Kidney glomerular epithelial cell (primary cell): ENCODE measurements at regions not wholly inside any gene's neighbourhood (a gene's known extent, or its start where the extent isn't known, plus 50 kb on each side); places are given as distances from the start of the nearest gene placed in this dataset.

ENCODE experiments used
- DNase-seq: peaks from one replicate; lab custom pipeline; 2025; lab: John Stamatoyannopoulos, UW

GRCh38 chr14:80379035-80379434 lies 167.7 kb upstream of the DIO2 start:
- DNase-seq: no peak

DNA sequence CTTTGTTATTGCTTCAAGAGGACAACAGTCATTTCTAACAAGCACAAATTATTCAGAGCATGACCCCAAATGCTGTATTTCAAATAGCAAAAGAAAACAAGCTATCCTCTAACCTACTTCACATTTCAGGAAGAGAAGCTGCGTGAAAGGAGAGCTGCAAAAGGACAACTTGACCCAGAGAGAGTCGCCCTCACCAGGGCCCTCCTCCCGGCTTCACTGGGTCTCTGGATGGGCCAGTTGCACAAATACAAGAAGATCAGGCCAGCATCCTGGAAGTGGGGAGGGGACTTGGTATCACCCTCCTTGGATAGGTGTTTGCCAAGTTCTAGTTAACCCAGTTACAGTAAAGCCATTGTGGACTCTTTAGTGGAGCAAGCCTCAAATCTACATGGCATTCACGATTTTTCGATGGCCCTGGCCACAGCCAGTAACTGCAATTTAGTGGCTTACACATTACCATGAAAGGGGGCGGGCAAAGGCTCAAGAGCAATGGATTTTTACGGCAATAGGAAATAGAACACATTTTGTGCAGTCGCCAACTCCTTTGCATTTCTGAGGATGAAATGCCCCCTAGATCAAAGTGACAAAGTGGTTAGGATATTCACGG lies 166.9 kb upstream of the DIO2 start:
- no peak for DNase-seq

DNA sequence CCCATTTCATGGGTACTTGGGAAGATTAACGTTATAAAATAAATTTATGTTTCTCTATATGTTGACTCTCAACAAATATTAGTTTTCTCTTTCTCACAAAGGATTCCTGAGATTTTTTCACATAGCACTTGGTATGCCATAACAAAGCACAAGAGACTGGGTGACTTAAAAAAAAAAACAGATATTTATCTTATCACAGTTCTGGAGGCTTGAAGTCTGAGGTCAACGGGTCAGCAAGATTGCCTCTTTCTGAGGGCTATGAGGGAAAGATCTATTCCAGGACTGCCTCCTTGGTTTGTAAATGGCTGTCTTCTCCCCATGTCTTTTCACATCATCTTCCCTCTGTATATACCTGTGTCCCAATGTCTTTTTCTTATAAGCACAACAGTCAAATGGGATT lies 153.5 kb upstream of the DIO2 start:
- DNase-seq: no peak

DNA sequence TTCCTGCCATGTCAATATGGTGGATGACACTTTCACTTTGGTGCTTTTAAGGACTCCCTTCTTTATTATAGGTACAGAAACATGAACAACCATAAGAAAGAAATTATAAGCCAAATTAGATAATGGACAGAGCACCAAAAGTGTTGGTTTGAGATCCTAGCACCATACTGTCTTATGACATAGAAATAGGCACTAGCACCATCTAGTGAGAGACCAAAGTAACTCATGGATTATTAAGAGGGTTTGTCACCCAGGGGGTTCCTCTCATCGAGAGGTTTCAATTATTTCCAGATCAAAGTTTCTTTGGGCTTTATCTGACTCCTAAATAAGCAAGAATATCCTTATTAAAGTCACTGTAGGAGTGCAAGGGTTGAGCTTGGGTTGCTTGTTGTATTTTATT lies 153.0 kb upstream of the DIO2 start:
- no peak for DNase-seq

DNA sequence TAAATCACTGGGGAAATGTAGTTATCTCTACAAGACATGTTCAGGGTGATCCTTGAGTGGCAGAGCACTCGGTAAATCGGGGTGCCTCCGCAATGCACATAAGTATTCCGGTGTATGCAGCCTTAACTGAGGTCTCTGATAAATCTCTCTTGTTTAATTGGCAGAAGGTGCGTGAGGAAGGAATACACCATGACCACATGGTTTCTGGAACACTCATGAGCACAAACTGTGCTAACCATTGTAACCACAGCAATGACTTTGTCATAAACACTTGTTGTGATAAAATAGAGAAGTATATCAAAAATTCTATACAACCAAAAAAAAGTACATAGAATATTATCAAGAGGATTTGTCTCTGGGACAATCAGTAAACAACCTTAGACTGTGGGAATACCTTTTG lies 146.8 kb upstream of the DIO2 start:
- DNase-seq: no peak

- no peak for DNase-seq
Observed at GRCh38 chr14:80356413-80356812, 145.1 kb upstream of the DIO2 start.

GRCh38 chr14:80354860-80355581 lies 143.7 kb upstream of the DIO2 start:
- DNase-seq: no peak

DNA sequence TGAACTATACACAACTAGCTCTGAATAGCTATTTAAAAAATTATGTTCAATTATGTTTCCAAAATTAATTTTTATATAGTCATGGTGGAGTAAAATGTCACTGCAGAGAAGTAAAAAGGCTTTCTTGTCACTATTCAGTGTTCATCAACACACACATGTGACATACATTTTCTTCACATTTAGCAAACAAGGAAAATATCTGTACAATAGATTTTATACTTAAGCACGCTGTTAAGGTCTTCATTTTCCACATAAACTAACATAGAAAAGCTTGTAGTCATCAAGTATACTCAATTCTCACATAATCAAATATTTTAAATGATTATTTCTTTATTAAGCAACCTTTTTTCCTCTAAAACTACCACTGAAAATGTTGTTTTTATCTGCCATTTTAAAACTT lies 141.2 kb upstream of the DIO2 start:
- DNase-seq: no peak

DNA sequence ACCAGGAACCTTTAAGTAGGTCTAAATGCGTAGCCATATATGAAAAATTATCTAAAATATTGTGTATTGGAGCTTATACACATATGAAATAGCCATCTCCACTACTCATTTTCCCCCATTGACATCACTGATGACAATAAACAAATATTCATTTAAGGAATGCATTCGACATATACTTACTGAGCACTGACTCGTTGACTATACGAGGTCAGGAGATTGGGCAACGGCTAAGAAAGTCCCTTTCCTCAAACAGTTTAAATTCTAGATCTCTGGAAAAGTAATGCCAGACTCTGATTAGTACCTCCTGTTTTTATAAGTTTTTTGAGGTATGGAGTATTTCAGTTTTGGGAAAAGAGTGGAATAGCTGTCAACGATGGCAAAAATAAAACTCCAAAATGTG lies 139.4 kb upstream of the DIO2 start:
- DNase-seq: no peak

DNA sequence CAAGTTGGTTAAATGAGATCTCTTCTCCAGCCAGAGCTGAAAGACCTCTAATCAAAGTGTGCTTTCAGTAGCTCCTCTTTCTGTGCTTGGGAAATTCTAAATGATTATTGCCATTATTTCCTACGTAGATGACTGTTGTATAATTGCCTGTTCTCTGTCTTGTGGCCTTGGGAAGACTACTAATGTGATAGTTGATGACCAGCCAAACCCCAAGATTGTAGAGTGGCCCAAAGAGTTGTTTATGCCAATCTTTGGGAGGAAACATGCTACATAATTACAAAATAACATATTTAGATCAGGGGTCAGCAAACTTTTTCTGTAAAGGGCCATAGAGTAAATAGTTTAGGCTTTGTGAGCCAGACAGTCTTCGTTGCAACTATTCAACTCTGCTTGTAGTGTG lies 135.1 kb upstream of the DIO2 start:
- no peak for DNase-seq

DNA sequence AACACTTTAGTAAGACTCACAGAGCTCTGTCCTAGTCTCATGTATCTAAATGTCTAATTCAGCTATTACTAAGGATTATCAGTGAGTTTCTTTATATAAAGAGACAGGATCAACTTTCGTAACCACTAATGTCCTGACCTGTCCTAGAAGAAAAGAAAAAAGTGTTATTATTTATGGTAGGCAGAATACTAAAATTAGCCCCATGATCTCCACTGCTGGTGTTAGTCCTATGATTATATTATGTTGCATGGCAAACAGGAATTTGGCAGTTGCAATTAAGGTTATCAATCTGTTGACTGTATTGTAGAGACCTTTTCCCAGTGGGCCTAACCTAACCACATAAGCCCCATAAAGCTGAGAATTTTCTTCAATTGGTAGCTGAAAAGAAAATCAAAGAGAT lies 132.9 kb upstream of the DIO2 start:
- DNase-seq: no peak

DNA sequence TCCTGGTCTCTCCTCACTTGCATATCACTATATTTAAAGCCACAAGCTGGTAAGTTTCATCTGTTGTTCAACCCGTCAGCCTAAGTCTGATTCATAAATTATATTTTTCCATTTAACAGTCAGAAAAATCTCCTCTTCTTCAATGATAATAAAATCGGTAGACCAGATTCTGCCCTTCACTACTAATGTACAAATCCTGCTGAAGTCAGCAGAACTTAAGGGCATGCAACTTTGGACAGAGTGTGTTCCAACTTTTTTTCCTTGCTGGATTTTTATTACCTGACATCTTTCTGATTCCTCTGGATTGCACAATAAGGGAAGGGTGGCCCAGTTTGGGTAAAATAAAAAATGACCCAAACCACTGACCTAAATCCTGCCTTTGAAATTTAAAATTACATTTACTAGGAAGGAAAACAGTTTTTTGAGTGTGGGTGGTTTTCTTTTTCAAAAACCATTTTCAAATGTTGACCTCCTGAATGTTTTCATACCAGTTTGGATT lies 125.4 kb upstream of the DIO2 start:
- no peak for DNase-seq

GRCh38 chr14:80325688-80326087 lies 114.4 kb upstream of the DIO2 start:
- DNase-seq: no peak

- DNase-seq: no peak
Observed at GRCh38 chr14:80325112-80325511, 113.8 kb upstream of the DIO2 start.

DNA sequence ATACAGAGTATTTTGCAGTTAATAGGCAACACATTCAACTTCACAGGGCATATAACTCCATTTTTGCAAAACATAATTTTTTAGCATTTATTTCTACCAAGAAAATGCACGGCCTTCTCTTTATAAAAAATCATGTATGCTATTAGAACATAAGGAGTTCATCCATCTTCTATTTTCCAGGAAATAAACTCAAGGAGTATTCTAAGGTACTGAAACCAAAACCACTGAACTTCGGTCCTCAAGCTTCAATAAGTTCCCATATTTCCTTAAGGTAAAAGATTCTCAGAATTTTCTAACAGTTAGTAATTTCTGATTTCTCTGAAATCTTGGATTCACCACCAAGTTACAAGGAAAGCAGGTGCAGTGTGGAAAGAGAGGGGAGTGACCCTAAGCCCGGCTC lies 113.3 kb upstream of the DIO2 start:
- no peak for DNase-seq

DNA sequence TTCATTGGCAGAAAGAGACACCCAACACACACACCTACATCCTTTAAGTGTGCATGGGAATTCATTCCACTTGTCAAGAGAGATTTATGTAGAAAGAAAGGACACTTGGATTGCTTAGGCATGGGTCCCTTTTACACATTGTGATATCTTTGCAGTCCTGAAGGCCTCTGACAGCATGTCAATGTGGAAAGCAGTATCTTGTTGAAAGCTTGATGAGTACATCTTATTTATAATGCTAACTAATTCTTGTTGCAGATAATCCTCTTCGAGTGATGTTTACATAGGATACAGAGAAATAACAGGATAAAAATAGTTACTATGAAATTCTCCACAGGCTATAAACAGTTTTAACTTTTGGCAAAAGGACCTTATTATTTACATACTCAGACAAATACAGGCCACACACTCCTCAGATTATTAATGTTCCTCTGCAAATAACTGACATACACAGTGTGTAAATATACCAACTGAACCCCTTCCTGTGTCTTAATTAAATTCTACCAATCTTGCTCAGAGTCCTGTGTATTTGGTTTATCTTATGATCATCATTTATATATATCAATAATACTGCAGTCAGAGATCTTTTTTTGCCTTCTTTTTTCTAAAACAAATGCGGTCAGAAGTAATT lies 111.8 kb upstream of the DIO2 start:
- DNase-seq: no peak

DNA sequence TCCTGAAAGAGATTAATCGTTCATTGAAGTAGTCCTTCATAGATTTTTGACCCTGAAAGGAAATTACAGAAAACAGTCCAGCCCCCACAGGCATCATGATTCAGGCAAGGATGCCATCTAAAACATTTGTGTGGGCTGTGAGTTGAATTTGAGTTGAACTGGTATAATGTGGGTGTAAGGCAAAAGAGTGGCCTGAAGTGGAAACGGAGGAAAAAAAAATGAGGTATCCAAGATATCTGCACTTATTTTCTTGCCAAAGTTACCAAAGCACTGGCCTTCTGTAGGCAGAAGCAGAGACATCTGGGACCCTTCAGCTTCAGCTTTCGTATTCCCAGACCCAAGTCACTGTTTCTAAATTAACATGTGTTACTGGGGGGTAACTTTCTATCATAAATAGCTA lies 105.1 kb upstream of the DIO2 start:
- no peak for DNase-seq

DNA sequence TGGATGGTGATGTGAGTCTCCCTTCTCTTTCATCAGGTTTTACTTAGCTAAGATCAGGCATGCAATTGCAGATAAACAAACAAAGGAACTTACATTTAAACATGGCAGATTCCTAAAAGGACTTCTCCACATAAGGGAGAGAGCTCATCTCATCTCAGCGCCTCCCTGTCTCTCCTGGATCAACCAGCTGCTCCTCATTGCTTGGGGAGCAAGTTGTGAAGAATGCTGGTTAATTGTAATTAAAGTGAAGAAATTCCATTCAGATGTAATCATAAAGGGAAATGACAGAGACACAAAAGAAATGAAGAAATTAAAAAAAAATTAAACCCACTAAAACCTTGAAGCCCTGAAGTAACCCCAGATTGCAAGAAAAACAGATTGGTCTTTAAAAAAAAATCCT lies 104.4 kb upstream of the DIO2 start:
- DNase-seq: peak; percentile 12

DNA sequence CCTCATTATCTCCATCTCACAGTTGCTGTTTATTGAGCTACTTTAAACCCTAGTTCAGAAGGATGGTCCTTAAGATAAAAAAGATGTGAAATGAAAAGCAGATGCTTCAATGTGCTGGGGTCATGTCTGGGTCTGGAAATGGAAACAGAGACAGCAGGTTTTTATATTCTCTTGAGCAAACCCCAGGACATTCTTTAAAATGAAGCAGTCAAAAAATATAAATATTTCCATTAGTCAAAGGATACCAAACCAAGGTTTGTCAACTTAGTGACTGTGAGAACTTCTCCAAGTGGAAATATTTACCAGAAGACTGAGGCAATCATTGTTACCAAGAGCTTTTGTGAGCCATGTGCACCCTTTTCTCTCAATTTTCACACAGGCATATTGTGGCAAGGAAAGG lies 102.5 kb upstream of the DIO2 start:
- DNase-seq: no peak

- DNase-seq: no peak
Observed at GRCh38 chr14:80310938-80311750, 99.8 kb upstream of the DIO2 start.

- DNase-seq: no peak
Observed at GRCh38 chr14:80304125-80304766, 92.9 kb upstream of the DIO2 start.

GRCh38 chr14:80300351-80300750 lies 89.0 kb upstream of the DIO2 start:
- DNase-seq: no peak
